AG04450 (cell line): ENCODE measurements at regions not wholly inside any gene's neighbourhood (a gene's known extent, or its start where the extent isn't known, plus 50 kb on each side); places are given as distances from the start of the nearest gene placed in this dataset.

Experiments used
- CTCF ChIA-PET: fragments of 300-600, 350-600 bp; formaldehyde crosslinking; extraction: SDS; loops from one replicate; lab custom pipeline; 2022; ENCODE audit warnings: antibody characterized with exemption, inconsistent platforms; lab: Charles Lee
- POLR2A ChIA-PET: fragments of 350-600 bp; formaldehyde crosslinking; extraction: SDS; loops from one replicate; lab custom pipeline; 2021; ENCODE audit warnings: antibody characterized with exemption, inconsistent platforms; lab: Yijun Ruan, JAX
- DNase-seq: peaks from one replicate; pipeline ENCODE4 v3.0.0-alpha.2; 2011; ENCODE audit warnings: low read depth, low spot score
- H3K27ac ChIP-seq: one replicate; pipeline ENCODE4 v1.5.1; 2012; ENCODE audit warnings: low read depth, low read length, control low read depth
- H3K27me3 ChIP-seq: one replicate; pipeline ENCODE4 v1.6.0; 2012; ENCODE audit warnings: low read length; ENCODE audit not compliant: control insufficient read depth, insufficient read depth
- H3K4me3 ChIP-seq: 2 replicates; pipeline ENCODE4 v1.5.1; 2011; ENCODE audit warnings: mild to moderate bottlenecking, low read depth, low read length, control low read depth
- H3K9me3 ChIP-seq: 2 replicates; pipeline ENCODE4 v1.5.1; 2012; ENCODE audit warnings: low read length; ENCODE audit not compliant: control insufficient read depth, insufficient read depth
- TF ChIP-seq, protein P1 (sequence below): IDR thresholded peaks from 2 replicates; pipeline ENCODE4 v1.5.1; 2011; ENCODE audit warnings: low read depth, low read length, control low read depth, inconsistent platforms

DNA sequence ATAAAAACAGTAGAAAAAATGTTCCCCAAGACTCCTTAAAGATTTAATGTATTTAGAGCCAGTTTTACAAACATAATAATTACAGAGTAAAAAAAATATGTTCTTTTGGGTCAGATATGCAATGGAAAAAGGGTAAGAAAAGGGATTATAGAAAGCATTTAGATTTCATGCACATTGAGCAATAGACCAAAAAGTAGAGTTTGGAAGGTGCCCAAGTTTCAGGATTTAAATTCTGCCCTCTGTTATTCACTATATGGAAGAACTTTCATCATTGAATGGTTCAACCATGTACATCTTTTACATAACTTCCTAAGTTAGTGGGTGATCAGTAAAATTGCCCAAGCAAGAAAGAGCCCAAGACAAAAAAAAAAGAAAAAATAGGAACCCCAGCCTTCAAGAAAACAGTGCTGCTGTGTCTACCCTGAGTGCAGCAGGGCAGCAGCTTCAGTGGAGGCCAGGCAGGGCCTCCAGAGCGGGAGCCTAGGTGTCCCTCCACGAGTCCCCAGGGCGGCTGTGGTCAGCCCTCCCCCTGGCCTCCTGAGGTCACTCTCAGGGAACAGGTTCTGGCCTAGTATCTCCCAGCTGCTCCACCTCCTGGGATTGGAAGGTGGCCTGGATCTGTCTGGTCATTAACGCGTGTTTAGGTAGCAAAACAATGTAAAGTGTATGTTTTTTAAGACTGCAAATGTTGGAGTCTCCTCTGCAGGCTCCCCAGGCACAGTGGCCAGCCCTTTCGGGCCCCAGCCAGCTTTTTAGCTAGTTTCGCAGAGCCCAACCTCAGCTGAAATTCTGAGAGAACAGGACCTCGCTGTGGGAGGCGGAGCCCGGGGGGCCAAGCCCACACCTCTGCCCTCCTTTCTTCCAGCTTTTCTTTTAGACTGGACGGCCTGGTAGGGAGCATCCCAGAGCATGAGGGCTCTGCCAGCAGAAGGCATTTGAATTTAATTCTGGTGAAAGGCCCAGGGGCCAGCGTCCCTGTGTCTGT is 77.3 kb downstream of the TEX51 start:
- H3K27ac ChIP-seq: no peak overlapping the region

GRCh38 chr2:126976721-126977328 is 78.1 kb downstream of the TEX51 start:
- POLR2A ChIA-PET: no interaction called here
- Histone ChIP-seq H3K27me3 (peaks cover 17% of the 10 kb centered on the region), H3K27ac (no peak overlapping the region), H3K4me3 (no peak overlapping the region), H3K9me3 (no peaks in the 10 kb centered on the region; the same call in 1 of the 2 replicates)
- DNase-seq: no peak
- TF ChIP-seq, protein P1, sequence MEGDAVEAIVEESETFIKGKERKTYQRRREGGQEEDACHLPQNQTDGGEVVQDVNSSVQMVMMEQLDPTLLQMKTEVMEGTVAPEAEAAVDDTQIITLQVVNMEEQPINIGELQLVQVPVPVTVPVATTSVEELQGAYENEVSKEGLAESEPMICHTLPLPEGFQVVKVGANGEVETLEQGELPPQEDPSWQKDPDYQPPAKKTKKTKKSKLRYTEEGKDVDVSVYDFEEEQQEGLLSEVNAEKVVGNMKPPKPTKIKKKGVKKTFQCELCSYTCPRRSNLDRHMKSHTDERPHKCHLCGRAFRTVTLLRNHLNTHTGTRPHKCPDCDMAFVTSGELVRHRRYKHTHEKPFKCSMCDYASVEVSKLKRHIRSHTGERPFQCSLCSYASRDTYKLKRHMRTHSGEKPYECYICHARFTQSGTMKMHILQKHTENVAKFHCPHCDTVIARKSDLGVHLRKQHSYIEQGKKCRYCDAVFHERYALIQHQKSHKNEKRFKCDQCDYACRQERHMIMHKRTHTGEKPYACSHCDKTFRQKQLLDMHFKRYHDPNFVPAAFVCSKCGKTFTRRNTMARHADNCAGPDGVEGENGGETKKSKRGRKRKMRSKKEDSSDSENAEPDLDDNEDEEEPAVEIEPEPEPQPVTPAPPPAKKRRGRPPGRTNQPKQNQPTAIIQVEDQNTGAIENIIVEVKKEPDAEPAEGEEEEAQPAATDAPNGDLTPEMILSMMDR: no peak
- CTCF ChIA-PET: no interaction called here

More for the DNA sequence above, 77.3 kb downstream of the TEX51 start:
- no peak for DNase-seq
- Histone ChIP-seq H3K9me3 (peaks cover 7% of the 10 kb centered on the region; the same call in 1 of the 2 replicates), H3K4me3 (no peak overlapping the region), H3K27me3 (peaks cover 20% of the 10 kb centered on the region)
- CTCF ChIA-PET: no interaction called here
- TF ChIP-seq, protein P1: no peak
- POLR2A ChIA-PET: no interaction called here

DNA sequence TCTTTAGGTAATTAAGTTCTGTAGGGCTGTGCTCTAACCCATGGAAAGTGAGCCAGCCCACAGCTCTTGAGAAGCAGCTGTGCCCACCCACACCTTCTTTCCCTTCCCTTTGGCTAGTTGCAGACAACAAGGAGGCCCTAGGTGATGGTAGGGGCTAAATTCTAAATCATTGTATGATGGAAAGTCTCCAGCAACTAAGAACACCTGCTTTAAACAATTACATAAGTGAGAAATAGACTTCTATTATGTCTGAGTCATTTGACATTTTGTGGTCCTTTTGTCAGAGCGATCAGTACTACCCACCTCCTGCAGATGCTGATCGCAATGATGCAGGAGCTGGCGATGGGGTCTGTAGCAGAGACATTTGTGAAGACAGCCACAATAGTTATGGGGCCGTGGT is 79.6 kb downstream of the TEX51 start:
- ChIA-PET POLR2A (no interaction called here), CTCF (no interaction called here)
- Histone ChIP-seq H3K4me3 (no peak overlapping the region), H3K27me3 (peaks cover 17% of the 10 kb centered on the region), H3K27ac (no peak overlapping the region), H3K9me3 (no peaks in the 10 kb centered on the region; the same call in 1 of the 2 replicates)
- TF ChIP-seq, protein P1: no peak
- DNase-seq: no peak

DNA sequence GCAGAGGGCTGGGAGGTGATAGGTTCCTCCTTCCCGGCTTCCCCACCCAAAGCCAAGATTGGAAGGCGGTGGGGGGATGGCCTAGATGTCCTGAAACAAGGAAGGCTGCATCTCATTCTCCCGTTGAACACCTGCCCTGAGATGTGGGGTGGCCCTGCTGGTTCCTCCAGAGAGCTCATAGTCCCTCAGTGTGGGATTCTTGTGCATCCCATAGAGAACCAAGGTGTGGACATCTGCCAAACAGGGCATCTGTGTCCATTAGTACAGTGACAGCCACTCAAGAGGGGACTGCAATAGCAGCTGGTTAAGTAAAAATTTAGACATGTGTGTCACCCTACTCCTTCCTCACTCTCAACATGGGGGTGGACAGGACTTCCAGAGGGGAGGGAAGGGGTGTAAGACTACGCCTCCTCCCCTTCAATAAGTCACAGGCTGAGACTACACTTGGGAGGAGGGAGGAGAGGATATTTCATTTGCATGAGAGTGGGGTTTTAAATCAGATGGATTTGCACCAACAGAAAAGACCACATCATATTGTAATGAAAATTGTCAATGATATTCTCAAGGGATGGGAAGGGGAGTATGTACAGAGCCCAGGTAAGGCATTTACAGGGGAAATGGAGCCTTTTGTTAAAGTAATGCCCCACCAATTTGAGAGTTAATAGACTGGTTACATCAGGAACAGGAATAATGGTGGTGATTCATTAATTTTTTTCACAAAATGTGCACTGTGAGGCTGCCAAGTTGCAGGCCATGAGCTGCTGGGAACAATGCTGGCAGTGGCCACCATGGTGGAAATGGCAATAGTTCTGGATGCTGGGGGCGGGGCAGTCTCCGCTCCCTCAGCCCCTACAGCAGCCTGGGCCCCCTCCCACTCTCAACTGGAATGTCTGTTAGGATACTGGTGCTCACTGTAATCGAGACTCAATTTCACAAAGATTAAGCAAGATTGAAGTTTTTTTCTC is 80.6 kb downstream of the TEX51 start:
- TF ChIP-seq, protein P1: no peak

More for the DNA sequence above, 80.6 kb downstream of the TEX51 start:
- ChIA-PET CTCF (no interaction called here), POLR2A (no interaction called here)
- Histone ChIP-seq H3K27me3 (peaks cover 18% of the 10 kb centered on the region), H3K27ac (no peak overlapping the region), H3K9me3 (no peaks in the 10 kb centered on the region; the same call in 1 of the 2 replicates), H3K4me3 (no peak overlapping the region)
- DNase-seq: no peak
